GM12878 (cell line): ENCODE measurements at regions not wholly inside any gene's neighbourhood (a gene's known extent, or its start where the extent isn't known, plus 50 kb on each side); places are given as distances from the start of the nearest gene placed in this dataset.

Experiments used
- BHLHE40 ChIP-seq, 2 experiments: fragments of 450-650 bp in 1 of 2; IDR thresholded peaks; 2 replicates each; pipeline ENCODE4 v1.6.1; 2011 to 2017; ENCODE audit warnings: low read depth in 2 of 2, borderline replicate concordance in 1 of 2, improper control_type of control experiment in 1 of 2, low read length in 1 of 2, mild to moderate bottlenecking in 1 of 2
- CBX5 ChIP-seq: sonication (generic); IDR thresholded peaks from 2 replicates; pipeline ENCODE4 v1.6.1; 2016; ENCODE audit warnings: low read depth, moderate library complexity, mild to moderate bottlenecking, inconsistent platforms
- CEBPZ ChIP-seq: fragments of 150-350 bp; IDR thresholded peaks from 2 replicates; pipeline ENCODE4 v1.6.1; 2016; ENCODE audit warnings: low read depth, low read length
- CHD4 ChIP-seq: fragments of 200-600 bp; sonication (generic); IDR thresholded peaks from 2 replicates; pipeline ENCODE4 v1.6.1; 2016; ENCODE audit warnings: mild to moderate bottlenecking
- CTCF ChIP-seq, 3 experiments: IDR thresholded peaks in 2 of 3; conservative IDR thresholded peaks in 1 of 3; 2 replicates each; pipeline ENCODE4 v1.5.1; 2011; ENCODE audit warnings: low read depth in 3 of 3, low read length in 3 of 3, mild to moderate bottlenecking in 3 of 3, control low read depth in 2 of 3, moderate library complexity in 2 of 3, inconsistent platforms in 1 of 3, mixed read lengths in 1 of 3; ENCODE audit not compliant: control insufficient read depth in 2 of 3, insufficient read depth in 1 of 3; ENCODE audit errors: extremely low read depth in 1 of 3
- ELK1 ChIP-seq: IDR thresholded peaks from 2 replicates; pipeline ENCODE4 v1.6.1; 2012; ENCODE audit warnings: low read depth, low read length, improper control_type of control experiment
- ETV6 ChIP-seq, 2 experiments: fragments of 450-650 bp in 1 of 2; IDR thresholded peaks in 1 of 2; conservative IDR thresholded peaks in 1 of 2; 2 replicates each; pipeline ENCODE4 v1.6.1; 2014; ENCODE audit warnings: antibody characterized with exemption in 1 of 2, borderline replicate concordance in 1 of 2, low read depth in 1 of 2, mild to moderate bottlenecking in 1 of 2, moderate library complexity in 1 of 2
- HDGF ChIP-seq: fragments of 450-650 bp; IDR thresholded peaks from 2 replicates; pipeline ENCODE4 v1.6.1; 2016; ENCODE audit warnings: antibody characterized with exemption
- HSF1 ChIP-seq: fragments of 150-350 bp; IDR thresholded peaks from 2 replicates; pipeline ENCODE4 v1.6.1; 2014; ENCODE audit warnings: mild to moderate bottlenecking, low read depth, low read length
- IKZF1 ChIP-seq: fragments of 450-650 bp; conservative IDR thresholded peaks from 2 replicates; pipeline ENCODE4 v1.6.1; 2017; ENCODE audit warnings: antibody characterized with exemption, mild to moderate bottlenecking
- IKZF2 ChIP-seq, 2 experiments: fragments of 450-650 bp; IDR thresholded peaks; 2 replicates each; pipeline ENCODE4 v1.6.1; 2017; ENCODE audit warnings: mild to moderate bottlenecking in 2 of 2, moderate library complexity in 2 of 2
- MTA2 ChIP-seq: fragments of 450-650 bp; IDR thresholded peaks from 2 replicates; pipeline ENCODE4 v1.6.1; 2016; ENCODE audit warnings: low read depth, mild to moderate bottlenecking, moderate library complexity
- NFYA ChIP-seq: IDR thresholded peaks from 2 replicates; pipeline ENCODE4 v1.6.1; 2011; ENCODE audit warnings: low read depth, mild to moderate bottlenecking, low read length, improper control_type of control experiment, borderline replicate concordance
- PKNOX1 ChIP-seq: fragments of 450-650 bp; IDR thresholded peaks from 2 replicates; pipeline ENCODE4 v1.6.1; 2016; ENCODE audit warnings: mild to moderate bottlenecking
- RAD21 ChIP-seq: IDR thresholded peaks from 2 replicates; pipeline ENCODE4 v1.6.1; 2011; ENCODE audit warnings: mild to moderate bottlenecking, low read depth, low read length, moderate library complexity; ENCODE audit not compliant: insufficient read depth
- RAD51 ChIP-seq: fragments of 450-650 bp; IDR thresholded peaks from 2 replicates; pipeline ENCODE4 v1.6.1; 2016; ENCODE audit warnings: moderate library complexity, mild to moderate bottlenecking, inconsistent platforms
- SPI1 ChIP-seq: IDR thresholded peaks from 2 replicates; pipeline ENCODE4 v1.6.1; 2011; ENCODE audit warnings: low read depth, mild to moderate bottlenecking, low read length, moderate library complexity, borderline replicate concordance; ENCODE audit not compliant: insufficient read depth
- TCF12 ChIP-seq: IDR thresholded peaks from 2 replicates; pipeline ENCODE4 v1.6.1; 2011; ENCODE audit warnings: low read depth, mild to moderate bottlenecking, low read length
- USF1 ChIP-seq: IDR thresholded peaks from 2 replicates; pipeline ENCODE4 v1.6.1; 2011; ENCODE audit warnings: borderline replicate concordance, low read depth, mild to moderate bottlenecking, moderate library complexity, mixed read lengths, low read length; ENCODE audit not compliant: insufficient read depth; ENCODE audit errors: extremely low read length
- ZNF384 ChIP-seq: IDR thresholded peaks from 2 replicates; pipeline ENCODE4 v1.6.1; 2012; ENCODE audit warnings: low read depth, mild to moderate bottlenecking, low read length, improper control_type of control experiment, borderline replicate concordance

- TF ChIP-seq IKZF1 (peak; percentile 78), ELK1 (no peak), RAD51 (peak; percentile 56), CTCF (IDR thresholded peaks at IDR 0.05 in 2 of 3, conservative IDR thresholded peaks at IDR 0.05 in 1 of 3; ENCODE audit: control insufficient read depth in 2 of 3, extremely low read depth in 1 of 3, insufficient read depth in 1 of 3, low read depth in 3 of 3, low read length in 3 of 3) (no peak), MTA2 (peak; percentile 31; the same call in 1 of the 2 replicates), CEBPZ (no peak), RAD21 (no peak), USF1 (no peak), HDGF (0 out of 2 replicates have a peak, but pooled peaks have one; percentile 25), HSF1 (no peak), PKNOX1 (no peak), NFYA (no peak), CBX5 (no peak), CHD4 (no peak), BHLHE40 (IDR thresholded peaks at IDR 0.05; ENCODE audit: borderline replicate concordance in 1 of 2, low read depth in 2 of 2, low read length in 1 of 2) (peak in 1 of 2 experiments; percentile 48; a peak in 2 of 4 replicates), ETV6 (conservative IDR thresholded peaks at IDR 0.05 in 1 of 2, IDR thresholded peaks at IDR 0.05 in 1 of 2; ENCODE audit: borderline replicate concordance in 1 of 2, low read depth in 1 of 2) (no peak), ZNF384 (peak; percentile 82; the same call in 1 of the 2 replicates), TCF12 (no peak), IKZF2 (IDR thresholded peaks at IDR 0.05) (peak; percentile 80 to 81; a peak in 3 of 4 replicates), SPI1 (peak; percentile 14; the same call in 1 of the 2 replicates)
These were observed 142.0 kb upstream of the ATP1B1 start (continued) for GRCh38 chr1:168964478-168964877.
